Keratinocyte (primary cell): ENCODE measurements at regions not wholly inside any gene's neighbourhood (a gene's known extent, or its start where the extent isn't known, plus 50 kb on each side); places are given as distances from the start of the nearest gene placed in this dataset.

ENCODE experiments used
- DNase-seq: peaks from one replicate; pipeline ENCODE4 v3.0.0-alpha.2; 2011; ENCODE audit warnings: low read depth, missing footprints, low spot score
- FAIRE-seq: peaks from 2 replicates; lab custom pipeline; 2011; peaks lifted over from hg19 to GRCh38; lab: Jason Lieb, UNC
- H2AFZ ChIP-seq: 2 replicates; pipeline ENCODE4 v1.6.0; 2012; ENCODE audit warnings: low read length, control low read depth, inconsistent platforms; ENCODE audit not compliant: control insufficient read depth
- H3K27ac ChIP-seq: 2 replicates; pipeline ENCODE4 v1.5.1; 2011; ENCODE audit warnings: low read length; ENCODE audit not compliant: control insufficient read depth, insufficient read depth
- H3K27me3 ChIP-seq: 3 replicates; pipeline ENCODE4 v1.6.0; 2011; ENCODE audit warnings: low read length; ENCODE audit not compliant: control insufficient read depth, insufficient read depth; ENCODE audit errors: extremely low read depth
- H3K36me3 ChIP-seq, 2 experiments: 2 replicates in 1 of 2; 3 replicates in 1 of 2; pipeline ENCODE4 v1.5.1; 2011; ENCODE audit warnings: low read length in 2 of 2, mild to moderate bottlenecking in 1 of 2; ENCODE audit not compliant: control insufficient read depth in 2 of 2, insufficient read depth in 2 of 2; ENCODE audit errors: extremely low read depth in 1 of 2
- H3K4me1 ChIP-seq: 3 replicates; pipeline ENCODE4 v1.5.1; 2011; ENCODE audit warnings: low read length; ENCODE audit not compliant: control insufficient read depth, insufficient read depth; ENCODE audit errors: extremely low read depth
- H3K4me2 ChIP-seq: 3 replicates; pipeline ENCODE4 v1.6.0; 2011; ENCODE audit warnings: low read depth, low read length; ENCODE audit not compliant: control insufficient read depth, insufficient read depth; ENCODE audit errors: extremely low read depth
- H3K4me3 ChIP-seq, 3 experiments: fragments of 200-600 bp in 1 of 3; sonication (generic) in 1 of 3; 2 replicates in 2 of 3; 3 replicates in 1 of 3; pipeline ENCODE4 v1.5.1; 2011 to 2016; ENCODE audit warnings: low read length in 3 of 3, mild to moderate bottlenecking in 3 of 3, control low read depth in 2 of 3, inconsistent platforms in 1 of 3, low read depth in 1 of 3, mixed read lengths in 1 of 3, mixed run types in 1 of 3, moderate library complexity in 1 of 3; ENCODE audit not compliant: control insufficient read depth in 2 of 3, insufficient read depth in 2 of 3; ENCODE audit errors: extremely low read depth in 1 of 3
- H3K79me2 ChIP-seq: 2 replicates; pipeline ENCODE4 v1.6.0; 2012; ENCODE audit warnings: low read length; ENCODE audit not compliant: control insufficient read depth, insufficient read depth
- H3K9ac ChIP-seq: 3 replicates; pipeline ENCODE4 v1.6.0; 2011; ENCODE audit warnings: low read length; ENCODE audit not compliant: control insufficient read depth, insufficient read depth; ENCODE audit errors: extremely low read depth
- H3K9me1 ChIP-seq: 3 replicates; pipeline ENCODE4 v1.6.0; 2011; ENCODE audit warnings: low read length; ENCODE audit not compliant: control insufficient read depth, insufficient read depth; ENCODE audit errors: extremely low read depth
- H3K9me3 ChIP-seq: 2 replicates; pipeline ENCODE4 v1.5.1; 2012; ENCODE audit warnings: low read depth, low read length; ENCODE audit not compliant: control insufficient read depth
- H4K20me1 ChIP-seq: 3 replicates; pipeline ENCODE4 v1.6.0; 2011; ENCODE audit warnings: low read length; ENCODE audit not compliant: control insufficient read depth, insufficient read depth; ENCODE audit errors: extremely low read depth
- EZH2 ChIP-seq: IDR thresholded peaks from one replicate; pipeline ENCODE4 v1.6.1; 2012; ENCODE audit warnings: inconsistent platforms, mild to moderate bottlenecking, low read length, moderate library complexity
- dilution Hi-C: fragments of 300-500 bp; cut with MboI; formaldehyde crosslinking; loops from one replicate; pipeline ENCODE4 v1.7.0; 2020; ENCODE audit warnings: low sequenced_read_pairs; ENCODE audit not compliant: extremely low pct_ligation_motif_present
- TF ChIP-seq, protein P1 (sequence below), 3 experiments: IDR thresholded peaks in 1 of 3; conservative IDR thresholded peaks in 1 of 3; optimal IDR thresholded peaks in 1 of 3; 2 replicates in 2 of 3; 3 replicates in 1 of 3; pipeline versions ENCODE3 to v1.5.1; 2011; ENCODE audit warnings: low read length in 3 of 3, mild to moderate bottlenecking in 3 of 3, moderate library complexity in 2 of 3, control low read depth in 1 of 3, inconsistent platforms in 1 of 3; ENCODE audit not compliant: insufficient read depth in 2 of 3; ENCODE audit errors: extremely low read depth in 1 of 3

DNA sequence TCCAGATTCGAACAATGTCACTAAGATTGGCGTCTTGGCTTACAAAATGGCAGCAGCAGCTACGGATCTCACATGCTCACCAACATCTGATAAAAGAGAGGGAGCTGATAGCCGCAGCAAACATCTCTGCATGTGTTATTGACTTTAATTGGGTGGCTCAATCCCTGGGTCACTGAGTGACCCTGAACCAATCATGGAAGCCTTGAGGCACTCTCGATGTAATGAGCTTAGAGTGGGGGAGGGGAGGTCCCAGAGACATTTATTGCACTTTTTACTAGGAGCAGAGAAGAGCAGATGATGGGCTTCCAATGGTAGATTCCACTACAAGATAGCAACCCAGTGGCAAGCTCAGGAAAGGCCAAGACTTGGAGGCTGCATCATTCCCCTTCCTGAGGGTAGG is 238.7 kb downstream of the BMP7 start:
- H3K4me2 ChIP-seq = no peak overlapping the region
- no peak overlapping the region for H3K4me3 ChIP-seq
- no peak overlapping the region for H3K27ac ChIP-seq
- H3K79me2 ChIP-seq = no peaks in the 10 kb centered on the region
- H3K9me1 ChIP-seq = no peaks in the 10 kb centered on the region
- no peaks in the 10 kb centered on the region for H4K20me1 ChIP-seq
- FAIRE-seq = no peak
- DNase-seq = no peak
- H2AFZ ChIP-seq = no peak overlapping the region
- H3K9me3 ChIP-seq = no peaks in the 10 kb centered on the region
- TF ChIP-seq, protein P1, sequence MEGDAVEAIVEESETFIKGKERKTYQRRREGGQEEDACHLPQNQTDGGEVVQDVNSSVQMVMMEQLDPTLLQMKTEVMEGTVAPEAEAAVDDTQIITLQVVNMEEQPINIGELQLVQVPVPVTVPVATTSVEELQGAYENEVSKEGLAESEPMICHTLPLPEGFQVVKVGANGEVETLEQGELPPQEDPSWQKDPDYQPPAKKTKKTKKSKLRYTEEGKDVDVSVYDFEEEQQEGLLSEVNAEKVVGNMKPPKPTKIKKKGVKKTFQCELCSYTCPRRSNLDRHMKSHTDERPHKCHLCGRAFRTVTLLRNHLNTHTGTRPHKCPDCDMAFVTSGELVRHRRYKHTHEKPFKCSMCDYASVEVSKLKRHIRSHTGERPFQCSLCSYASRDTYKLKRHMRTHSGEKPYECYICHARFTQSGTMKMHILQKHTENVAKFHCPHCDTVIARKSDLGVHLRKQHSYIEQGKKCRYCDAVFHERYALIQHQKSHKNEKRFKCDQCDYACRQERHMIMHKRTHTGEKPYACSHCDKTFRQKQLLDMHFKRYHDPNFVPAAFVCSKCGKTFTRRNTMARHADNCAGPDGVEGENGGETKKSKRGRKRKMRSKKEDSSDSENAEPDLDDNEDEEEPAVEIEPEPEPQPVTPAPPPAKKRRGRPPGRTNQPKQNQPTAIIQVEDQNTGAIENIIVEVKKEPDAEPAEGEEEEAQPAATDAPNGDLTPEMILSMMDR (optimal IDR thresholded peaks at IDR 0.05 in 1 of 3, IDR thresholded peaks at IDR 0.05 in 1 of 3, conservative IDR thresholded peaks at IDR 0.05 in 1 of 3; ENCODE audit: extremely low read depth in 1 of 3, insufficient read depth in 2 of 3, low read length in 3 of 3) = no peak
- no peak for TF ChIP-seq EZH2
- H3K4me1 ChIP-seq = peaks cover 11% of the 10 kb centered on the region
- H3K36me3 ChIP-seq = no peaks in the 10 kb centered on the region
- no peaks in the 10 kb centered on the region for H3K27me3 ChIP-seq
- dilution Hi-C loops = no loop called here
- no peak overlapping the region for H3K9ac ChIP-seq

DNA sequence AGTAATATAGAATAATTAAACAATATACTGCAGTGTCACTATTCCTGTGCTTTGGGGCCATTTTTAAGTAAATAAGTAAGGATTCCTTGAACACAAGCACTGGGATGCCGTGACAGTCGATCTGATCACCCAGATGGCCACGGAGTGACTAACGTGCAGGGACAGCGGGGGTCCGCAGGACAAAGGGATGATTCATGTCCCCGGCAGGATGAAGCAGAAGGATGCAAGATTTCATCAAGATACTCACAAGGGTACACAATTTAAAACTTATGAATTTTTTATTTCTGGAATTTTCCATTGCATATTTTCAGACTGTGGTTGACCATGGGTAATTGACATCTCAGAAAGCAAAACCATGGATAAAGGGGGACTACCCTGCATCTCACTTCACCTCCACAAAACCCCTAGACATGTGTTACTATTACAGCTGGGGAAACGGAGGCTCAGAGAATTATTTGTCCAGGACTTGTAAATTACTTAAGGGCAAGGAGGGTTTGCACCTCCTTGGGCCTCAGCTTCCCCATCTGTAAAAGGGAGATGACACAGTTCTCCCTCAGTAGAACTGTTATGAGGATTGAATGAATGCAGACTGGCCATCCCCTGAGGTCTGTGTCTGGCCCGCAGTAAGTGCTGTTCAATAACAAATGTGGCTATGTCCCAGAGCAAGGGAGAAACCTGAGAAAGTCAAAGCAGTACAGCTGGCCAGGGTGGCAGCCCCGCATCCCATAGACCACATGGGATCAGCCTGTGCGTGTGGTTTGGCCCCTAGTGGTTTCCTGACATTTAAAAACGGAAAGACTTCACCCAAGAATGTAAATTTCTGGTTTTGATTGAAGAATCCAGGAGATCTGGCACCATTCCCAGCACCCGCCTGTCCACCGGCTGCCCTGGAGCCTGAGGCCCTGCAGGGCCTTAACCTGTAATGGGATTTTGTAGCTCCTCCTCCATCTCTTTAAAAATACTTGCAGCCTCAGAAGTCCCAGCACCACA is 235.5 kb downstream of the BMP7 start:
- H3K36me3 ChIP-seq = no peaks in the 10 kb centered on the region
- H2AFZ ChIP-seq = no peak overlapping the region
- FAIRE-seq (no peak), DNase-seq (no peak)
- no peak overlapping the region for H3K9ac ChIP-seq
- no peaks in the 10 kb centered on the region for H3K9me1 ChIP-seq
- no peak for TF ChIP-seq EZH2
- TF ChIP-seq, protein P1 (optimal IDR thresholded peaks at IDR 0.05 in 1 of 3, IDR thresholded peaks at IDR 0.05 in 1 of 3, conservative IDR thresholded peaks at IDR 0.05 in 1 of 3; ENCODE audit: extremely low read depth in 1 of 3, insufficient read depth in 2 of 3, low read length in 3 of 3) = no peak
- H3K4me3 ChIP-seq = no peak overlapping the region
- H3K4me1 ChIP-seq = peaks cover 15% of the 10 kb centered on the region
- H4K20me1 ChIP-seq = no peaks in the 10 kb centered on the region
- dilution Hi-C loops = no loop called here
- H3K79me2 ChIP-seq = no peaks in the 10 kb centered on the region
- H3K4me2 ChIP-seq = no peak overlapping the region
- peaks cover 4% of the 10 kb centered on the region for H3K9me3 ChIP-seq
- H3K27ac ChIP-seq = no peak overlapping the region
- peaks cover 4% of the 10 kb centered on the region for H3K27me3 ChIP-seq
